ENCODE measurements at regions not wholly inside any gene's neighbourhood (a gene's known extent, or its start where the extent isn't known, plus 50 kb on each side); places are given as distances from the start of the nearest gene placed in this dataset.

DNA sequence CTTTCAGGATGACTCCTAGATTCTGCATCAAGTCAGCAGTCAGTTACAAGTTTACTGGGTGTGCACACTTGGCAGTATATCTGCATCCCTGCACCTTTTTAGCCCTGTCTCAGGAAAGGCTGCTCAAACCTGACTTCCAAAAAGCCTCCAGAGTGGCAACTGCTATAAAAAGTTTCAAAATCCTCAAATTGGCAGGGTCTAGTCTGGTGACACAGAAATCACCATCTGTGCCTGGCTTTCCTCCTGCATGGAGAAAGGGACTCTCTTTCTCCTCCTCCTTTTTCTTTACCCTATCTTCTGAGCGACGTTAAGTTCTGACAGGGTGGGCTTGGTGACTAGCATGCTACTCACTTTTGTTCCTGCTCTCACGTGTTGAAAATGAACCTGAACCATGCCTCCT lies 679.5 kb downstream of the C12orf50 start:
- TF ChIP-seq, protein P1, sequence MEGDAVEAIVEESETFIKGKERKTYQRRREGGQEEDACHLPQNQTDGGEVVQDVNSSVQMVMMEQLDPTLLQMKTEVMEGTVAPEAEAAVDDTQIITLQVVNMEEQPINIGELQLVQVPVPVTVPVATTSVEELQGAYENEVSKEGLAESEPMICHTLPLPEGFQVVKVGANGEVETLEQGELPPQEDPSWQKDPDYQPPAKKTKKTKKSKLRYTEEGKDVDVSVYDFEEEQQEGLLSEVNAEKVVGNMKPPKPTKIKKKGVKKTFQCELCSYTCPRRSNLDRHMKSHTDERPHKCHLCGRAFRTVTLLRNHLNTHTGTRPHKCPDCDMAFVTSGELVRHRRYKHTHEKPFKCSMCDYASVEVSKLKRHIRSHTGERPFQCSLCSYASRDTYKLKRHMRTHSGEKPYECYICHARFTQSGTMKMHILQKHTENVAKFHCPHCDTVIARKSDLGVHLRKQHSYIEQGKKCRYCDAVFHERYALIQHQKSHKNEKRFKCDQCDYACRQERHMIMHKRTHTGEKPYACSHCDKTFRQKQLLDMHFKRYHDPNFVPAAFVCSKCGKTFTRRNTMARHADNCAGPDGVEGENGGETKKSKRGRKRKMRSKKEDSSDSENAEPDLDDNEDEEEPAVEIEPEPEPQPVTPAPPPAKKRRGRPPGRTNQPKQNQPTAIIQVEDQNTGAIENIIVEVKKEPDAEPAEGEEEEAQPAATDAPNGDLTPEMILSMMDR (IDR thresholded peaks at IDR 0.05; ENCODE audit: poor library complexity, severe bottlenecking), result no peak
- TF ChIP-seq EZH2 (IDR thresholded peaks at IDR 0.05; ENCODE audit: borderline replicate concordance, insufficient read depth, low read length, poor library complexity, severe bottlenecking) (no peak), EP300 (conservative IDR thresholded peaks at IDR 0.05; ENCODE audit: poor library complexity, severe bottlenecking) (no peak), POLR2AphosphoS5 (IDR thresholded peaks at IDR 0.05) (no peak), MXI1 (conservative IDR thresholded peaks at IDR 0.05; ENCODE audit: poor library complexity, severe bottlenecking) (no peak), TAF1 (IDR thresholded peaks at IDR 0.05; ENCODE audit: low read depth) (no peak), SMC3 (conservative IDR thresholded peaks at IDR 0.05; ENCODE audit: poor library complexity) (no peak), RAD21 (conservative IDR thresholded peaks at IDR 0.05) (no peak)
- TF ChIP-seq, protein P2, sequence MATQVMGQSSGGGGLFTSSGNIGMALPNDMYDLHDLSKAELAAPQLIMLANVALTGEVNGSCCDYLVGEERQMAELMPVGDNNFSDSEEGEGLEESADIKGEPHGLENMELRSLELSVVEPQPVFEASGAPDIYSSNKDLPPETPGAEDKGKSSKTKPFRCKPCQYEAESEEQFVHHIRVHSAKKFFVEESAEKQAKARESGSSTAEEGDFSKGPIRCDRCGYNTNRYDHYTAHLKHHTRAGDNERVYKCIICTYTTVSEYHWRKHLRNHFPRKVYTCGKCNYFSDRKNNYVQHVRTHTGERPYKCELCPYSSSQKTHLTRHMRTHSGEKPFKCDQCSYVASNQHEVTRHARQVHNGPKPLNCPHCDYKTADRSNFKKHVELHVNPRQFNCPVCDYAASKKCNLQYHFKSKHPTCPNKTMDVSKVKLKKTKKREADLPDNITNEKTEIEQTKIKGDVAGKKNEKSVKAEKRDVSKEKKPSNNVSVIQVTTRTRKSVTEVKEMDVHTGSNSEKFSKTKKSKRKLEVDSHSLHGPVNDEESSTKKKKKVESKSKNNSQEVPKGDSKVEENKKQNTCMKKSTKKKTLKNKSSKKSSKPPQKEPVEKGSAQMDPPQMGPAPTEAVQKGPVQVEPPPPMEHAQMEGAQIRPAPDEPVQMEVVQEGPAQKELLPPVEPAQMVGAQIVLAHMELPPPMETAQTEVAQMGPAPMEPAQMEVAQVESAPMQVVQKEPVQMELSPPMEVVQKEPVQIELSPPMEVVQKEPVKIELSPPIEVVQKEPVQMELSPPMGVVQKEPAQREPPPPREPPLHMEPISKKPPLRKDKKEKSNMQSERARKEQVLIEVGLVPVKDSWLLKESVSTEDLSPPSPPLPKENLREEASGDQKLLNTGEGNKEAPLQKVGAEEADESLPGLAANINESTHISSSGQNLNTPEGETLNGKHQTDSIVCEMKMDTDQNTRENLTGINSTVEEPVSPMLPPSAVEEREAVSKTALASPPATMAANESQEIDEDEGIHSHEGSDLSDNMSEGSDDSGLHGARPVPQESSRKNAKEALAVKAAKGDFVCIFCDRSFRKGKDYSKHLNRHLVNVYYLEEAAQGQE (IDR thresholded peaks at IDR 0.05; ENCODE audit: borderline replicate concordance), result no peak

Data from neural cell (in vitro differentiated cells).